ENCODE measurements at regions not wholly inside any gene's neighbourhood (a gene's known extent, or its start where the extent isn't known, plus 50 kb on each side); places are given as distances from the start of the nearest gene placed in this dataset.

- no peak for TF ChIP-seq CTCF (conservative IDR thresholded peaks at IDR 0.05)
- no peak for TF ChIP-seq EZH2 (IDR thresholded peaks at IDR 0.05; ENCODE audit: low read depth)
Measured at GRCh38 chr7:131940621-131941165, 384.3 kb upstream of the PODXL start.
